GM12892 (cell line): ENCODE measurements at regions not wholly inside any gene's neighbourhood (a gene's known extent, or its start where the extent isn't known, plus 50 kb on each side); places are given as distances from the start of the nearest gene placed in this dataset.

Experiments used
- POLR2A ChIP-seq: IDR thresholded peaks from 2 replicates; pipeline ENCODE4 v1.6.1; 2011; ENCODE audit warnings: low read depth, low read length, control low read depth
- TAF1 ChIP-seq: IDR thresholded peaks from 2 replicates; pipeline ENCODE4 v1.6.1; 2011; ENCODE audit warnings: low read depth, mild to moderate bottlenecking, control low read depth, low read length, borderline replicate concordance

GRCh38 chrX:12007881-12008280 lies 130.4 kb upstream of the FRMPD4 start:
- TF ChIP-seq POLR2A: no peak
- no peak for TF ChIP-seq TAF1
